ENCODE measurements at regions not wholly inside any gene's neighbourhood (a gene's known extent, or its start where the extent isn't known, plus 50 kb on each side); places are given as distances from the start of the nearest gene placed in this dataset.
"Not testable (repeated sequence)": the region's sequence is repeated elsewhere in the genome, so short reads cannot be mapped to it uniquely, and the experiment has no call there.

DNA sequence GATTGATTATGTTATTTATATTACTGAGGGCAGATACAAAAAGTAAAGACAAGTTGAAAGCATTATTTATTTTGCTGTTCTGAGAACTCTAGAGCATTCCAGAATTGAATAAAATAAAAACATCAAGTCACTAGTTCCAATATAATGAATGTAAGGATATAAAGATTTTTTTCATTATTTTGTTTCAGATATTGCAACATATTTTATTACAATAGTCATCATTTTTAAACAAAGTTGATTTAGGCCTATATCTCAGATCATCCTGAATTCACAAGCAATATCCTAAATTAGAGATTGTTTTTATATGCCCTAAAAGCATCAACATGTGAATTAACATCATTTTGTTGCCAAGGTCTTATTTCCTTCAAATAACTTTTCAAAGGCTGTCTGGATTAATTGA lies 535.6 kb upstream of the KCND2 start:
- Histone ChIP-seq H3K9me3 (ENCODE audit: control insufficient read depth in 4 of 4, insufficient read depth in 3 of 4, low read length in 3 of 4) (no peaks in the 10 kb centered on the region), H3K4me1 (ENCODE audit: control insufficient read depth in 5 of 5, insufficient read depth in 5 of 5, low read length in 5 of 5) (no peaks in the 10 kb centered on the region), H3K9ac (ENCODE audit: insufficient read depth in 1 of 2, low read length in 2 of 2) (no peak overlapping the region), H3K27me3 (ENCODE audit: control insufficient read depth in 3 of 3, insufficient read depth in 3 of 3, low read length in 2 of 3) (no peaks in the 10 kb centered on the region), H3K4me3 (no peak overlapping the region), H3K27ac (ENCODE audit: low read depth in 1 of 2, low read length in 1 of 2) (no peak overlapping the region), H3K36me3 (ENCODE audit: control insufficient read depth in 4 of 4, insufficient read depth in 4 of 4, low read length in 4 of 4) (no peaks in the 10 kb centered on the region)
- no peak for ATAC-seq (ENCODE audit: insufficient read depth, low FRiP score)
- no peak for DNase-seq
- TF ChIP-seq, protein P1, sequence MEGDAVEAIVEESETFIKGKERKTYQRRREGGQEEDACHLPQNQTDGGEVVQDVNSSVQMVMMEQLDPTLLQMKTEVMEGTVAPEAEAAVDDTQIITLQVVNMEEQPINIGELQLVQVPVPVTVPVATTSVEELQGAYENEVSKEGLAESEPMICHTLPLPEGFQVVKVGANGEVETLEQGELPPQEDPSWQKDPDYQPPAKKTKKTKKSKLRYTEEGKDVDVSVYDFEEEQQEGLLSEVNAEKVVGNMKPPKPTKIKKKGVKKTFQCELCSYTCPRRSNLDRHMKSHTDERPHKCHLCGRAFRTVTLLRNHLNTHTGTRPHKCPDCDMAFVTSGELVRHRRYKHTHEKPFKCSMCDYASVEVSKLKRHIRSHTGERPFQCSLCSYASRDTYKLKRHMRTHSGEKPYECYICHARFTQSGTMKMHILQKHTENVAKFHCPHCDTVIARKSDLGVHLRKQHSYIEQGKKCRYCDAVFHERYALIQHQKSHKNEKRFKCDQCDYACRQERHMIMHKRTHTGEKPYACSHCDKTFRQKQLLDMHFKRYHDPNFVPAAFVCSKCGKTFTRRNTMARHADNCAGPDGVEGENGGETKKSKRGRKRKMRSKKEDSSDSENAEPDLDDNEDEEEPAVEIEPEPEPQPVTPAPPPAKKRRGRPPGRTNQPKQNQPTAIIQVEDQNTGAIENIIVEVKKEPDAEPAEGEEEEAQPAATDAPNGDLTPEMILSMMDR (IDR thresholded peaks at IDR 0.05; ENCODE audit: control extremely low read depth, extremely low read depth), result no peak

- not testable (repeated sequence) for H3K4me1 ChIP-seq (ENCODE audit: control insufficient read depth in 5 of 5, insufficient read depth in 5 of 5, low read length in 5 of 5); DNase-seq; ATAC-seq (ENCODE audit: insufficient read depth, low FRiP score); H3K36me3 ChIP-seq (ENCODE audit: control insufficient read depth in 4 of 4, insufficient read depth in 4 of 4, low read length in 4 of 4); H3K9ac ChIP-seq (ENCODE audit: insufficient read depth in 1 of 2, low read length in 2 of 2); H3K27ac ChIP-seq (ENCODE audit: low read depth in 1 of 2, low read length in 1 of 2); H3K27me3 ChIP-seq (ENCODE audit: control insufficient read depth in 3 of 3, insufficient read depth in 3 of 3, low read length in 2 of 3); H3K4me3 ChIP-seq; H3K9me3 ChIP-seq (ENCODE audit: control insufficient read depth in 4 of 4, insufficient read depth in 3 of 4, low read length in 3 of 4)
- WGBS, 2 donors, result 92 to 94% methylated on average over 1 of the region's 1 CpG
Measured at GRCh38 chr7:119745280-119745679, 527.7 kb upstream of the KCND2 start.

DNA sequence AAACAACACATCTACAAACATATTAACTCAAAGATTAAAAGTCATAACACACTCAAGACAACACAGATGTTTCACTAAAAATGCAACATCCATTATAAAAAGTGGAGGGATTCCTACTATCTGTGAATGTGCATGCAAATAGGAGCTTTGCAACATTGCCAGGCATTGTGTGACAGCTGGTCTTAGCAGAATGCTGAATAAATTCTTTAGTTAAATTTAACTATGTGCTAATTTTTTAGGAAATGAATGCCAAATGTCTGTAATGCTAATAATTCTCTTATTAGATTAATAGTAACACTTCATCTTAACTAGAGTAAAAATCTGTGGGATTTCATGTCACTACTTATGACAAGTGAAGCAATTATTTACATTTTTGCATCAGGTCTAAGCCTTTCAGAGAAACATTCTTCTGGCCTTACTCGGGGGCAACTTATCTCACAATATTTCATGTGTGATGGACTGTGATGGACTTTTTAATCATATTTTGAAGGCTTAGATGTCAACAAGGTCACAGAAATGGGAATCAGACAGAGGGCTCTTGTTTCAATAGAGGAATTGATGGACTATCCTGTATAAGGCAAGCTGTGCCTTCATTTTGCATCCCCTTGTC lies 524.6 kb upstream of the KCND2 start:
- DNase-seq (peak in 2 of 3 donors; percentile 78 to 79), ATAC-seq (ENCODE audit: insufficient read depth, low FRiP score) (no peak)
- Histone ChIP-seq H3K27ac (ENCODE audit: low read depth in 1 of 2, low read length in 1 of 2) (no peak overlapping the region), H3K4me3 (no peak overlapping the region), H3K9me3 (ENCODE audit: control insufficient read depth in 4 of 4, insufficient read depth in 3 of 4, low read length in 3 of 4) (no peaks in the 10 kb centered on the region), H3K36me3 (ENCODE audit: control insufficient read depth in 4 of 4, insufficient read depth in 4 of 4, low read length in 4 of 4) (no peaks in the 10 kb centered on the region), H3K27me3 (ENCODE audit: control insufficient read depth in 3 of 3, insufficient read depth in 3 of 3, low read length in 2 of 3) (no peaks in the 10 kb centered on the region), H3K9ac (ENCODE audit: insufficient read depth in 1 of 2, low read length in 2 of 2) (no peak overlapping the region), H3K4me1 (ENCODE audit: control insufficient read depth in 5 of 5, insufficient read depth in 5 of 5, low read length in 5 of 5) (peaks cover 0 to 5% (median 0%) of the 10 kb centered on the region in 5 donors)
- 43 to 55% methylated on average over 1 of the region's 1 CpG for WGBS, 2 donors
- TF ChIP-seq, protein P1 (IDR thresholded peaks at IDR 0.05; ENCODE audit: control extremely low read depth, extremely low read depth), result no peak

DNA sequence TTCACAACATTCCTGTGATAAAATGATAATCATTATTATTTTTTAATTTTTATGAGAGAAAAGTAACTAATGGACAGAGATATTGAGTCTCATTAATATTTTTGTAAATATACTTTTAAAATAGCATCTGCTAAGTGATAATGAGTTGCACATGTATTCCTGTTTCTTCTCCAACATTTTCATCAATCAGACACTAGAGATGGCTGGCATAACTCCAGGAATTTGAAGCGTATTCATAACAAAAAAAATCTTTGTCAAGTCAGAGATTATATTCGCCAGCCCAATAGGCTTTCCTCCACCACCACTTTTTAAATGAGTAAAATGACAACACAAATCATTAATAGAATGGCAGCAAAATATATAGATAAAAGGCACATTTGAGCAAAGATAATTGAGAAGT lies 524.0 kb upstream of the KCND2 start:
- ATAC-seq (ENCODE audit: insufficient read depth, low FRiP score), result no peak
- Histone ChIP-seq H3K27me3 (ENCODE audit: control insufficient read depth in 3 of 3, insufficient read depth in 3 of 3, low read length in 2 of 3) (no peaks in the 10 kb centered on the region), H3K4me1 (ENCODE audit: control insufficient read depth in 5 of 5, insufficient read depth in 5 of 5, low read length in 5 of 5) (peaks cover 0 to 5% (median 0%) of the 10 kb centered on the region in 5 donors), H3K9me3 (ENCODE audit: control insufficient read depth in 4 of 4, insufficient read depth in 3 of 4, low read length in 3 of 4) (no peaks in the 10 kb centered on the region), H3K4me3 (no peak overlapping the region), H3K27ac (ENCODE audit: low read depth in 1 of 2, low read length in 1 of 2) (no peak overlapping the region), H3K36me3 (ENCODE audit: control insufficient read depth in 4 of 4, insufficient read depth in 4 of 4, low read length in 4 of 4) (no peaks in the 10 kb centered on the region), H3K9ac (ENCODE audit: insufficient read depth in 1 of 2, low read length in 2 of 2) (no peak overlapping the region)
- 44 to 56% methylated on average over 2 of the region's 2 CpGs for WGBS, 2 donors
- DNase-seq, result peak in 2 of 3 donors; percentile 36 to 45
- TF ChIP-seq, protein P1 (IDR thresholded peaks at IDR 0.05; ENCODE audit: control extremely low read depth, extremely low read depth), result no peak
